Chondrocyte (in vitro differentiated cells): ENCODE measurements at regions not wholly inside any gene's neighbourhood (a gene's known extent, or its start where the extent isn't known, plus 50 kb on each side); places are given as distances from the start of the nearest gene placed in this dataset.

ENCODE experiments used
- DNase-seq: peaks from one replicate; pipeline ENCODE4 v3.0.0; 2021; ENCODE audit warnings: mixed read lengths, low spot score
- H3K27ac Mint-ChIP-seq: one replicate; pipeline ENCODE4 v1.8.0; 2021; ENCODE audit warnings: mild to moderate bottlenecking, moderate library complexity, mixed read lengths; ENCODE audit not compliant: unreplicated experiment
- H3K27me3 Mint-ChIP-seq: 2 replicates; pipeline ENCODE4 v1.8.0; 2021; ENCODE audit warnings: low read depth, mixed read lengths
- H3K36me3 Mint-ChIP-seq: 2 replicates; pipeline ENCODE4 v1.8.0; 2021; ENCODE audit warnings: low read depth, mixed read lengths
- H3K4me1 Mint-ChIP-seq: 2 replicates; pipeline ENCODE4 v1.8.0; 2021; ENCODE audit warnings: low read depth, mild to moderate bottlenecking, mixed read lengths
- H3K4me3 Mint-ChIP-seq: one replicate; pipeline ENCODE4 v1.8.0; 2021; ENCODE audit warnings: mild to moderate bottlenecking, moderate library complexity, mixed read lengths; ENCODE audit not compliant: unreplicated experiment
- H3K9me3 Mint-ChIP-seq: 2 replicates; pipeline ENCODE4 v1.8.0; 2021; ENCODE audit warnings: low read depth, mixed read lengths
- TF ChIP-seq, protein P1 (sequence below): fragments of 200-600 bp; sonication (generic); IDR thresholded peaks from 2 replicates; pipeline ENCODE4 v1.5.0; 2021; ENCODE audit warnings: antibody characterized with exemption, mild to moderate bottlenecking, moderate library complexity

DNA sequence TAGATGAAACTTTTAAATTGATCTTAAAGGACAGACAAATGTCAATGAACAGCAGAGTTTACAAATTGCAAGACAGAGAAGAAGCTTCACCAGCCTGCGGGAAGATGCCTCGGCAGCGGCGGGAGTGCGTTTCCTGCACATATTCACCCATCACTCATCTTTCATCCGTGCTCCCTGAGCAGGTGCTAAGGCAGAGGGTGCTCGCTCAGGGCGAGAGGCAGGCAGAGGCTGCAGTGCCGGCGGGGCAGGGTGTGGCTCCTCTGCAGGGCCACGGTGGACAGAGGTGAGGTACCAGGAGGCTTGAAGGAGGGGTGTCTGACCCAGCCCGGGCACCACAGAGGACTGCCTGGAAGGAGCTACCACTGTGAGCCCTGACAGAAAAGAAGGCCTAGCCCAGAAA, 155.2 kb upstream of the PPP2R2D start:
- H3K27ac Mint-ChIP-seq = no peak overlapping the region
- H3K4me1 Mint-ChIP-seq = peaks cover 12% of the 10 kb centered on the region
- peaks cover 23% of the 10 kb centered on the region for H3K27me3 Mint-ChIP-seq
- peaks cover 4% of the 10 kb centered on the region for H3K9me3 Mint-ChIP-seq
- no peak overlapping the region for H3K4me3 Mint-ChIP-seq
- no peaks in the 10 kb centered on the region for H3K36me3 Mint-ChIP-seq
- DNase-seq = no peak
- TF ChIP-seq, protein P1, sequence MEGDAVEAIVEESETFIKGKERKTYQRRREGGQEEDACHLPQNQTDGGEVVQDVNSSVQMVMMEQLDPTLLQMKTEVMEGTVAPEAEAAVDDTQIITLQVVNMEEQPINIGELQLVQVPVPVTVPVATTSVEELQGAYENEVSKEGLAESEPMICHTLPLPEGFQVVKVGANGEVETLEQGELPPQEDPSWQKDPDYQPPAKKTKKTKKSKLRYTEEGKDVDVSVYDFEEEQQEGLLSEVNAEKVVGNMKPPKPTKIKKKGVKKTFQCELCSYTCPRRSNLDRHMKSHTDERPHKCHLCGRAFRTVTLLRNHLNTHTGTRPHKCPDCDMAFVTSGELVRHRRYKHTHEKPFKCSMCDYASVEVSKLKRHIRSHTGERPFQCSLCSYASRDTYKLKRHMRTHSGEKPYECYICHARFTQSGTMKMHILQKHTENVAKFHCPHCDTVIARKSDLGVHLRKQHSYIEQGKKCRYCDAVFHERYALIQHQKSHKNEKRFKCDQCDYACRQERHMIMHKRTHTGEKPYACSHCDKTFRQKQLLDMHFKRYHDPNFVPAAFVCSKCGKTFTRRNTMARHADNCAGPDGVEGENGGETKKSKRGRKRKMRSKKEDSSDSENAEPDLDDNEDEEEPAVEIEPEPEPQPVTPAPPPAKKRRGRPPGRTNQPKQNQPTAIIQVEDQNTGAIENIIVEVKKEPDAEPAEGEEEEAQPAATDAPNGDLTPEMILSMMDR = no peak

DNA sequence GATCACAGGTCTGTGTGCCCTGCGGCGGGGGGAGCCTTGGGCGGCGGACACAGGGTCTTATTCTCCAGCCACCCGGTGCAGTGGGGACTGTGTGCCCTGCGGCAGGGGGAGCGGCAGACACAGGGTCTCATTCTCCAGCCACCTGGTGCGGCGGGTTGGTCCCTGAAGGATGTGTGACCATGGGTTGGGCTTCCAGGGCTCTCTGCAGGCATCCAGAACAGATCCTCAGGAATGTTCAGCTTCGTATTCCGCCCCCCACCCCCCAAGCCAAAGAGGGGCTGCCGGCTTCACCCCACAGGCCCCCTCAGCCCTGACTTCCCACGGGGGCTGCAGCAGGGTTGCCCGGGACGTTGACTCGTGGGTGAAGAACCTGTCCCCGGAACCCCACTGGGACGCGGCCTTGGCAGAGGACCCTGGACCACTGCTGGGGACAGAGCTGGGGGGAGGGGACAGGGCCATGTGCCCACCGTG, 154.5 kb upstream of the PPP2R2D start:
- peaks cover 4% of the 10 kb centered on the region for H3K9me3 Mint-ChIP-seq
- TF ChIP-seq, protein P1 = no peak
- no peaks in the 10 kb centered on the region for H3K36me3 Mint-ChIP-seq
- H3K27ac Mint-ChIP-seq = no peak overlapping the region
- DNase-seq = no peak
- no peak overlapping the region for H3K4me3 Mint-ChIP-seq
- H3K27me3 Mint-ChIP-seq = peaks cover 23% of the 10 kb centered on the region
- peaks cover 12% of the 10 kb centered on the region for H3K4me1 Mint-ChIP-seq

DNA sequence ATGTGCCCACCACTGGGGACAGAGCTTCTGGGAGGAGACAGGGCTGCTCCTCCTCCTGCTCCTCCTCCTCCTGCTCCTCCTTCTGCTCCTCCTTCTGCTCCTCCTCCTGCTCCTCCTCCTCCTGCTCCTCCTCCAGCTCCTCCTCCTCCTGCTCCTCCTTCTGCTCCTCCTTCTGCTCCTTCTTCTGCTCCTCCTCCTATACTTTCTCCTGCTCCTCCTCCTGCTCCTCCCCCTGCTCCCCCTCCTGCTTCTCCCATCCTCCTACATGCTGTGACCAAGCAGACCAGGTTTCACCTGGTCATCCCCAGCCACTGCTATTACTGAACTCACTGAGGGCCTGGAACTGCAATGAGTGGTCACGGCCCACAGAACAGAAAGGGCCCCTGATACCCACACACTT, 154.0 kb upstream of the PPP2R2D start:
- Mint-ChIP-seq H3K9me3 (peaks cover under 1% of the 10 kb centered on the region), H3K36me3 (no peaks in the 10 kb centered on the region), H3K4me1 (peaks cover 12% of the 10 kb centered on the region), H3K4me3 (no peak overlapping the region), H3K27me3 (peaks cover 26% of the 10 kb centered on the region), H3K27ac (no peak overlapping the region)
- DNase-seq = no peak
- TF ChIP-seq, protein P1 = no peak

DNA sequence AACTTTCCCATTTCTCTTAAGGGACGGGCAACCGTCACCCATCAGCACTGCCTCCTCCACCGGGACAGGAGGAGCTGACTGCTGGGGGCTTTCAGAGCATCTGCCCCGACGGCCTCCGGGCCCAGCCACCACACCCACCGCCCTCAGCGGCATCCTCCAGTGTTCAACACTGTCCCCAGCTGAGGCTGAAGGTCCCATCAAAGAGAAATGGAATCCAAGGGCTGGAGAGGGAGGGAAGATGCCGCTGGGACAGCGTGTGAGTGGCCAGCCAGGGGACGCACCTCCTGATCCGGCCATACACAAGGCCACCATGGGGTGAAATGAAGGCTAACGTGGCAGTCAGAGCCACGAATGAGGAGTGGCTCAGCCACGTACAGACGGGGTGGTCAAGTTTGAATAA, 153.6 kb upstream of the PPP2R2D start:
- no peaks in the 10 kb centered on the region for H3K36me3 Mint-ChIP-seq
- H3K27ac Mint-ChIP-seq = peak overlapping the region; percentile 8
- no peak for DNase-seq
- peaks cover 26% of the 10 kb centered on the region for H3K27me3 Mint-ChIP-seq
- H3K4me1 Mint-ChIP-seq = peaks cover 12% of the 10 kb centered on the region
- no peaks in the 10 kb centered on the region for H3K9me3 Mint-ChIP-seq
- TF ChIP-seq, protein P1 = no peak
- H3K4me3 Mint-ChIP-seq = no peak overlapping the region

DNA sequence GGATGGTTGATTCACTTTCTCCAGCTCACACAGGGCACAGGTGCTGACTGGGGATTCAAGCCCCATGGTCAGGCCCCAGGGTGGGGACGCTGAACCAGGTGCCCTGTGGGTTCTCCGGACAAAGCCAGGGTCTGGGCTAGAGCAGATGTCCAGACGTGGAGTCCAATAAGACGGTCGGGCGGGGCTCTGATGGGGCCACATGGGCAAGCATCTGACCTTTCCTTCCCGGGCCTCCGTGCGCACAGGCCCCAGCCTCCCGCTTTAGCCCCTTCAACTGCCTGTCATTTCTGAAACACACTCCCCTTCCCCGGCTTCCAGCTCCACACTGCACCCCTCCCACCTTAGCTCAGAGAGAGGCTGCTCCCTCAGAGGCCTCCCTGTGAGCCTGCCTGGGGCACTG, 153.0 kb upstream of the PPP2R2D start:
- no peak overlapping the region for H3K27ac Mint-ChIP-seq
- TF ChIP-seq, protein P1 = no peak
- DNase-seq = no peak
- no peaks in the 10 kb centered on the region for H3K36me3 Mint-ChIP-seq
- H3K9me3 Mint-ChIP-seq = no peaks in the 10 kb centered on the region
- no peak overlapping the region for H3K4me3 Mint-ChIP-seq
- peaks cover 12% of the 10 kb centered on the region for H3K4me1 Mint-ChIP-seq
- peaks cover 31% of the 10 kb centered on the region for H3K27me3 Mint-ChIP-seq
